HEK293 (cell line): ENCODE measurements at regions not wholly inside any gene's neighbourhood (a gene's known extent, or its start where the extent isn't known, plus 50 kb on each side); places are given as distances from the start of the nearest gene placed in this dataset.

Source experiments
- CTCF ChIA-PET: fragments of 350-600 bp; formaldehyde crosslinking; extraction: SDS; loops from one replicate; lab custom pipeline; 2021; ENCODE audit warnings: antibody characterized with exemption; lab: Yijun Ruan, JAX
- POLR2A ChIA-PET: fragments of 300-600 bp; formaldehyde crosslinking; extraction: SDS; loops from one replicate; lab custom pipeline; 2020; ENCODE audit warnings: antibody characterized with exemption, inconsistent platforms; lab: Yijun Ruan, JAX
- H3K27ac ChIP-seq: fragments of 200-500 bp; sonication (Bioruptor generic); 2 replicates; pipeline ENCODE4 v1.5.1; 2014; ENCODE audit warnings: low read depth, low read length, control low read depth, inconsistent platforms; ENCODE audit errors: extremely low read depth
- H3K36me3 ChIP-seq, 2 experiments: fragments of 200-500 bp in 1 of 2; sonication (Bioruptor generic) in 1 of 2; 1 replicate in 1 of 2; 2 replicates in 1 of 2; pipeline ENCODE4 v1.5.1; 2014 to 2017; ENCODE audit warnings: inconsistent platforms in 2 of 2, low read length in 2 of 2; ENCODE audit not compliant: control insufficient read depth in 2 of 2, insufficient read depth in 1 of 2
- H3K4me1 ChIP-seq: fragments of 200-500 bp; sonication (Bioruptor generic); 2 replicates; pipeline ENCODE4 v1.5.1; 2014; ENCODE audit warnings: mild to moderate bottlenecking, low read length, inconsistent platforms; ENCODE audit not compliant: control insufficient read depth, insufficient read depth
- H3K4me3 ChIP-seq: 2 replicates; pipeline ENCODE4 v1.5.1; 2011; ENCODE audit warnings: low read depth, mild to moderate bottlenecking, control low read depth, low read length, moderate library complexity
- H3K9me3 ChIP-seq: fragments of 200-500 bp; sonication (Bioruptor generic); 2 replicates; pipeline ENCODE4 v1.5.1; 2014; ENCODE audit warnings: low read depth, low read length, inconsistent platforms; ENCODE audit not compliant: control insufficient read depth, insufficient read depth
- IKZF3 ChIP-seq: fragments of 450-650 bp; IDR thresholded peaks from 2 replicates; pipeline ENCODE4 v1.5.0; 2018; ENCODE audit warnings: missing biosample characterization, mild to moderate bottlenecking, missing genetic modification characterization, moderate library complexity
- KLF16 ChIP-seq: fragments of 450-650 bp; formaldehyde crosslinking; IDR thresholded peaks from 2 replicates; pipeline ENCODE4 v1.5.1; 2017; ENCODE audit warnings: missing biosample characterization, missing genetic modification characterization
- SETDB1 ChIP-seq: IDR thresholded peaks from one replicate; pipeline ENCODE4 v1.6.1; 2017; ENCODE audit warnings: mild to moderate bottlenecking, low read length, moderate library complexity, mixed read lengths; ENCODE audit not compliant: insufficient read length
- ZBTB17 ChIP-seq: fragments of 450-650 bp; formaldehyde crosslinking; IDR thresholded peaks from 2 replicates; pipeline ENCODE4 v1.5.1; 2016; ENCODE audit warnings: missing biosample characterization, missing genetic modification characterization
- ZNF114 ChIP-seq: fragments of 450-650 bp; formaldehyde crosslinking; IDR thresholded peaks from 2 replicates; pipeline ENCODE4 v1.5.0; 2017; ENCODE audit warnings: missing biosample characterization, missing genetic modification characterization
- ZNF211 ChIP-seq: fragments of 450-650 bp; formaldehyde crosslinking; IDR thresholded peaks from 2 replicates; pipeline ENCODE4 v1.5.1; 2016; ENCODE audit warnings: low read depth, missing biosample characterization, missing genetic modification characterization
- ZNF335 ChIP-seq: fragments of 450-650 bp; formaldehyde crosslinking; conservative IDR thresholded peaks from 2 replicates; pipeline ENCODE4 v1.5.1; 2016; ENCODE audit warnings: missing biosample characterization, missing genetic modification characterization
- ZNF350 ChIP-seq: fragments of 450-650 bp; formaldehyde crosslinking; IDR thresholded peaks from 2 replicates; pipeline ENCODE4 v1.5.0; 2017; ENCODE audit warnings: missing biosample characterization, mild to moderate bottlenecking, missing genetic modification characterization
- ZNF404 ChIP-seq: fragments of 450-650 bp; formaldehyde crosslinking; IDR thresholded peaks from 2 replicates; pipeline ENCODE4 v1.5.1; 2017; ENCODE audit warnings: missing biosample characterization, missing genetic modification characterization
- ZNF555 ChIP-seq: fragments of 450-650 bp; formaldehyde crosslinking; conservative IDR thresholded peaks from 2 replicates; pipeline ENCODE4 v1.5.1; 2017; ENCODE audit warnings: missing biosample characterization, mild to moderate bottlenecking, missing genetic modification characterization, inconsistent platforms
- ZNF664 ChIP-seq: fragments of 450-650 bp; formaldehyde crosslinking; IDR thresholded peaks from 2 replicates; pipeline ENCODE4 v1.5.1; 2016; ENCODE audit warnings: missing biosample characterization, missing genetic modification characterization
- ZNF776 ChIP-seq: fragments of 450-650 bp; formaldehyde crosslinking; IDR thresholded peaks from 2 replicates; pipeline ENCODE4 v1.5.0; 2017; ENCODE audit warnings: missing biosample characterization, missing genetic modification characterization, borderline replicate concordance
- ZNF777 ChIP-seq: fragments of 450-650 bp; formaldehyde crosslinking; IDR thresholded peaks from 2 replicates; pipeline ENCODE4 v1.5.1; 2017; ENCODE audit warnings: missing biosample characterization, missing genetic modification characterization, borderline replicate concordance
- TF ChIP-seq, protein P1 (sequence below): fragments of 450-650 bp; formaldehyde crosslinking; conservative IDR thresholded peaks from 2 replicates; pipeline ENCODE4 v1.5.1; 2016; ENCODE audit warnings: low read depth, missing biosample characterization, missing genetic modification characterization

DNA sequence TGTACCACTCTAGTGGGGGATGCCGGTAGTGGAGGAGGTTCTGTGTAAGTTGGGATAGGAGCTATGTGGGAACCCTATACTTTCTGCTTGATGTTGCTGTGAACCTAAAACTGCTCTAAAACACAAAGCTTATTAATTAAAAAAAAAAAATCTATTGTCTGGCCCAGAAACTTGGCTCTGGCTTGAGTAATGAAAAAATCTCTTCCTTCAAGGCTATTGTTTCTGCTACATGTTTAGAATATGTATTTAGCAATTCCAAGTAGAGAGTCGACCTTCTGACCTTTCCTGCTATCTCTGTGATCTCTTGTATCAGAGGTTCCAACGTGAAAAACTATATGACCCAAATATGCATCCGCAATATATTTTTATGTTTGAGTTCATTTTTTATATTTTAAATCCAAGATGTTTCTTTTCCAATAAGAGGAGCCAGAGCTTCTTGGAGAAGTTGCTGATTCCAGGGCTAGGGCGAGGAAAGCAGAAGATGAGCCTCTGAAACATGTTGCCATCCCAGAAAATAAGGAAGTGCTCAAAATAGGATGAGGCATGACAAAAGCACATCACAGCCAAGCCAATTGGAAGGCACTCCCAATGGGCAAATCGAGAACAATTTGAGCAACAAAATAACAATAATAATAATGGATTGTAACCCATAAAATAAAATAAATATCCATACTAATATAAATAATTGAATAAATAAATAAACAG lies 184.6 kb upstream of the TMEM260 start:
- Histone ChIP-seq H3K36me3 (no peaks in the 10 kb centered on the region), H3K4me3 (no peak overlapping the region), H3K27ac (no peak overlapping the region), H3K9me3 (no peaks in the 10 kb centered on the region), H3K4me1 (no peaks in the 10 kb centered on the region)
- CTCF ChIA-PET = interaction anchor here (0.7 to 0.8 kb wide), 2 partner anchors 453 to 948 kb away, joined by 3 to 4 read pairs; no protein-coding TSS in a partner anchor
- POLR2A ChIA-PET = no interaction called here
- no peak for TF ChIP-seq ZNF555
- TF ChIP-seq ZNF664 (tag by site-specific recombination) = no peak
- TF ChIP-seq SETDB1 = no peak

DNA sequence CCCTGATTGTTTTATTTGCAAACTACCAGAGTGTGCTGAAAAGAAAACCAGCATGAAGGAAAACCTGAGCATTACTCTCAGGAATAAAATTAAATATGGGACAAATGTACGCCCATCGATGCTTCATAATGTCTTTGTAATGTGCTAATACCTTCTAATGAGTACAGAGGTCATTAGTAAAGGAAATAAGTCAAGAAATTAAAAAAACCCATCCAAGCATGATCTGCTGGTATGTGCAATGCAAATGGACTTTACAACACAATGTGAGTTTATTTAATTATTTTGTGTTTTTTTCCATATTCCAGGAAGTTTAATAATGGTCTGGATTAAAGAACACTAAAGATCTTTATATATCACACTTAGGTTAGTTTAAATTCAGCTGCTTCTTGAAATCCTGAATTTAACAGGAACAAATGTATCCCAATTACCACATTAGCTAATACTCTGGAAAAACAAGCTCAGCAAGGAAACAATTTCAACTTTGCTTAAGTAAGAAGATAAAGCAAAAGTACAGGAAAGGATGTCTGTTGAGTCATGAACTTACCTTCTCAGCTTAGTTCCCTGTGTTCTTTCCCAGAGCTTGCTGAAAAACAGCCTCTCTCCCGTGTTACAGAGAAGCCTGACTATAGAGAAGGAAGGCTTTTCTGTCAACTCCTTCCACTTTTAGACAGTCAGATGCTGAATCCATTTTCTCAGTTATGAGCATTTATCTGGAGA lies 179.3 kb upstream of the TMEM260 start:
- Histone ChIP-seq H3K27ac (no peak overlapping the region), H3K9me3 (no peaks in the 10 kb centered on the region), H3K4me3 (no peak overlapping the region), H3K4me1 (no peaks in the 10 kb centered on the region), H3K36me3 (no peaks in the 10 kb centered on the region)
- no peak for TF ChIP-seq ZBTB17
- no peak for TF ChIP-seq ZNF350 (tag by site-specific recombination)
- TF ChIP-seq ZNF211 (tag by site-specific recombination) = no peak
- no peak for TF ChIP-seq KLF16 (tag by site-specific recombination)
- no peak for TF ChIP-seq ZNF776
- TF ChIP-seq, protein P1, sequence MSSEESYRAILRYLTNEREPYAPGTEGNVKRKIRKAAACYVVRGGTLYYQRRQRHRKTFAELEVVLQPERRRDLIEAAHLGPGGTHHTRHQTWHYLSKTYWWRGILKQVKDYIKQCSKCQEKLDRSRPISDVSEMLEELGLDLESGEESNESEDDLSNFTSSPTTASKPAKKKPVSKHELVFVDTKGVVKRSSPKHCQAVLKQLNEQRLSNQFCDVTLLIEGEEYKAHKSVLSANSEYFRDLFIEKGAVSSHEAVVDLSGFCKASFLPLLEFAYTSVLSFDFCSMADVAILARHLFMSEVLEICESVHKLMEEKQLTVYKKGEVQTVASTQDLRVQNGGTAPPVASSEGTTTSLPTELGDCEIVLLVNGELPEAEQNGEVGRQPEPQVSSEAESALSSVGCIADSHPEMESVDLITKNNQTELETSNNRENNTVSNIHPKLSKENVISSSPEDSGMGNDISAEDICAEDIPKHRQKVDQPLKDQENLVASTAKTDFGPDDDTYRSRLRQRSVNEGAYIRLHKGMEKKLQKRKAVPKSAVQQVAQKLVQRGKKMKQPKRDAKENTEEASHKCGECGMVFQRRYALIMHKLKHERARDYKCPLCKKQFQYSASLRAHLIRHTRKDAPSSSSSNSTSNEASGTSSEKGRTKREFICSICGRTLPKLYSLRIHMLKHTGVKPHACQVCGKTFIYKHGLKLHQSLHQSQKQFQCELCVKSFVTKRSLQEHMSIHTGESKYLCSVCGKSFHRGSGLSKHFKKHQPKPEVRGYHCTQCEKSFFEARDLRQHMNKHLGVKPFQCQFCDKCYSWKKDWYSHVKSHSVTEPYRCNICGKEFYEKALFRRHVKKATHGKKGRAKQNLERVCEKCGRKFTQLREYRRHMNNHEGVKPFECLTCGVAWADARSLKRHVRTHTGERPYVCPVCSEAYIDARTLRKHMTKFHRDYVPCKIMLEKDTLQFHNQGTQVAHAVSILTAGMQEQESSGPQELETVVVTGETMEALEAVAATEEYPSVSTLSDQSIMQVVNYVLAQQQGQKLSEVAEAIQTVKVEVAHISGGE (tag by site-specific recombination) = no peak
- no peak for TF ChIP-seq ZNF404 (tag by site-specific recombination)
- no peak for TF ChIP-seq ZNF777 (tag by site-specific recombination)
- POLR2A ChIA-PET = no interaction called here
- CTCF ChIA-PET = no interaction called here

DNA sequence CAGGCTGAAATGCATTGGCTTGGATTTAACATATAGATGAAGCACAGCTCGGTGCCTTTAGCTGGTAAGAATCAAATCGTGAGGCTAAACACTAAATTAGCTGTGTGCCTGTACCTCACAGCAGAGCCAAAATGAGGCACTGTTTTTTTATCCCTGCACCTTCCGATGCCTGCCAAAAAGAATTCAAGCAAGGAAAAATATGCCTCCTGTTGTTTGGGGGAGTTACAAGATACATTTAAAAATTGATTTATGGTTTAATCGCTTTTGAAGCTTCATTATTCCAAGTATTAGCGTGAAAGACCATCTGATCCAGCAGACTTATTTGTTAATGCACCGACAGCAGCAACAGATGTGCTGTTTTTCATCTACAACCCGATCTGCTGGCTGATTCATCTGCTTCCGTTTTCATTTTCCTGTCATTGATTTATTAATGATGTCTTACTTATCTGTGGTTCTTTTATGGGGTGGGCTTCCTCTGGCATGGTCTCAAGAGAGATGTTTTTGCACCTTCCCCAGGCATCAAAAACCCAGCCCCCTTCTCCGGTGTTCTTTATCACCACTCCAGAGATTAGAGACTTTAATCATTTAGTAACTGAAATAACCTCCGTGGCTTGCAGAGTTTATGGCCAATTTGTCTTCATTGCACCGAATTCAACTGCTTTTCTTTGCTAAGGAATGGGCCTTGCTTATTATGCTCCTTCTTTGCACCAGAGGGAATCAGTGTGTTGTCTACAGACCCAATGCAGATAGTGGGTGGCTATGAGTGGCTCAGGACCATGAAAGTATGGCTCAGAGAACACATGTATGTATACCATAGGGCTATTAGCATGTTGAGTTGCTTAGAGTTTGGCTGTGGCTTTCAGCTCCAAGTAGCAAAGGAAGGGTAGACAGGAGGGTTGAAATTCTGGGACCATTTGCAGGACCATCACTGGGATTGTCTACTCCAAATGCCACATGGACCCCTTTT lies 166.8 kb upstream of the TMEM260 start:
- Histone ChIP-seq H3K9me3 (no peaks in the 10 kb centered on the region), H3K4me1 (0 out of 2 replicates have a peak, but pooled peaks cover 5% of the 10 kb centered on the region), H3K36me3 (no peaks in the 10 kb centered on the region), H3K27ac (no peak overlapping the region), H3K4me3 (no peak overlapping the region)
- POLR2A ChIA-PET = no interaction called here
- CTCF ChIA-PET = interaction anchor here (0.6 kb wide), 1 partner anchor 65 kb away, joined by 3 read pairs; no protein-coding TSS in a partner anchor
- TF ChIP-seq ZNF114 (tag by site-specific recombination) = no peak
- TF ChIP-seq ZNF335 (tag by site-specific recombination) = 0 out of 2 replicates have a peak, but pooled peaks have one; percentile 18
- no peak for TF ChIP-seq IKZF3 (tag by site-specific recombination)
